Amygdala (tissue), 56 donors: ENCODE measurements at regions not wholly inside any gene's neighbourhood (a gene's known extent, or its start where the extent isn't known, plus 50 kb on each side); places are given as distances from the start of the nearest gene placed in this dataset.

ENCODE experiments used
- DNase-seq, 56 donors: peaks; one replicate each; lab custom pipeline; 2025; lab: John Stamatoyannopoulos, UW

GRCh38 chr2:58974426-58974825, 733.3 kb upstream of the FANCL start:
- no peak for DNase-seq

GRCh38 chr2:58973811-58974281, 732.7 kb upstream of the FANCL start:
- DNase-seq, result no peak

- no peak for DNase-seq
Observed at GRCh38 chr2:58972737-58973136, 731.6 kb upstream of the FANCL start.

GRCh38 chr2:58971511-58972360, 730.6 kb upstream of the FANCL start:
- no peak for DNase-seq

- no peak for DNase-seq
Observed at GRCh38 chr2:58970365-58970764, 729.2 kb upstream of the FANCL start.

GRCh38 chr2:58968885-58969284, 727.8 kb upstream of the FANCL start:
- no peak for DNase-seq

GRCh38 chr2:58967736-58968135, 726.6 kb upstream of the FANCL start:
- DNase-seq, result no peak

- DNase-seq, result no peak
Observed at GRCh38 chr2:58965602-58966001, 724.5 kb upstream of the FANCL start.

- DNase-seq, result no peak
Observed at GRCh38 chr2:58959996-58960395, 718.9 kb upstream of the FANCL start.

- no peak for DNase-seq
Observed at GRCh38 chr2:58957188-58957840, 716.2 kb upstream of the FANCL start.

GRCh38 chr2:58954880-58955385, 713.8 kb upstream of the FANCL start:
- no peak for DNase-seq

GRCh38 chr2:58951722-58952121, 710.6 kb upstream of the FANCL start:
- no peak for DNase-seq

- DNase-seq, result no peak
Observed at GRCh38 chr2:58950795-58951462, 709.8 kb upstream of the FANCL start.

- DNase-seq, result no peak
Observed at GRCh38 chr2:58939388-58939787, 698.3 kb upstream of the FANCL start.

- DNase-seq, result no peak
Observed at GRCh38 chr2:58938988-58939387, 697.9 kb upstream of the FANCL start.

GRCh38 chr2:58932801-58933200, 691.7 kb upstream of the FANCL start:
- no peak for DNase-seq

GRCh38 chr2:58930537-58930936, 689.4 kb upstream of the FANCL start:
- peak in 4 of 56 donors; percentile 1 to 14 (median 6) for DNase-seq

- DNase-seq, result no peak
Observed at GRCh38 chr2:58928973-58929372, 687.8 kb upstream of the FANCL start.

- no peak for DNase-seq
Observed at GRCh38 chr2:58928391-58928790, 687.3 kb upstream of the FANCL start.

- DNase-seq, result no peak
Observed at GRCh38 chr2:58926112-58926511, 685.0 kb upstream of the FANCL start.

- peak in 27 of 56 donors; percentile 0 to 49 (median 11) for DNase-seq
Observed at GRCh38 chr2:58925676-58926081, 684.6 kb upstream of the FANCL start.
